NT2/D1 (cell line): ENCODE measurements at regions not wholly inside any gene's neighbourhood (a gene's known extent, or its start where the extent isn't known, plus 50 kb on each side); places are given as distances from the start of the nearest gene placed in this dataset.

Experiments
- SUZ12 ChIP-seq: IDR thresholded peaks from 2 replicates; pipeline ENCODE4 v1.6.1; 2011; ENCODE audit not compliant: insufficient read length, insufficient read depth; ENCODE audit errors: extremely low read depth
- YY1 ChIP-seq: IDR thresholded peaks from 2 replicates; pipeline ENCODE4 v1.6.1; 2011; ENCODE audit not compliant: insufficient read length, insufficient read depth
- ZNF274 ChIP-seq: IDR thresholded peaks from 2 replicates; pipeline ENCODE4 v1.6.1; 2011; ENCODE audit warnings: mild to moderate bottlenecking, low read depth, low read length

DNA sequence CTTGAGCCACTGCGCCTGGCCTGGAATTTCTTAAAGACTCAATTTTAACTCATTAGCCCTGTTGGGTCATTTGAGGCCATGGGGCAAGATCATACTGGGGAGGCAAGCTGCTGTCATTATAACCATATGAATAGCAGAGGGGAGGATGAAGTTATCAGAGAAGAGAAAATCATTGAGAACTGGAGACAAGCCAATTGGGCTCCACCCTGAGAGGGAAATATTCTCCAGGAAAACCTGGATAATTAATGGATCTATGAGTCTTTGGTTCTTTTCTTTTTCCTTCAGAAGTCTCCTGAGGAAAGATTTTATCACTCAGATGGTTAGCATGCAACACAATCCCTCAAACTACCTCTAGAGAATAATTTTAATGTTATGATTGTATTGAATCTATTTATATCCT is 569.6 kb upstream of the TUSC1 start:
- TF ChIP-seq ZNF274 (no peak), SUZ12 (no peak), YY1 (no peak)
